ENCODE measurements at regions not wholly inside any gene's neighbourhood (a gene's known extent, or its start where the extent isn't known, plus 50 kb on each side); places are given as distances from the start of the nearest gene placed in this dataset.

GRCh38 chr15:69623392-69624154 is 171.0 kb downstream of the RPLP1 start:
- TF ChIP-seq GATA2 (IDR thresholded peaks at IDR 0.05; ENCODE audit: low read depth, low read length) (no peak), GATA3 (IDR thresholded peaks at IDR 0.05; ENCODE audit: low read depth, low read length) (no peak)

GRCh38 chr15:69624155-69624520 is 171.5 kb downstream of the RPLP1 start:
- TF ChIP-seq GATA2 (IDR thresholded peaks at IDR 0.05; ENCODE audit: low read depth, low read length) = no peak
- no peak for TF ChIP-seq GATA3 (IDR thresholded peaks at IDR 0.05; ENCODE audit: low read depth, low read length)

- no peak for TF ChIP-seq GATA2 (IDR thresholded peaks at IDR 0.05; ENCODE audit: low read depth, low read length)
- TF ChIP-seq GATA3 (IDR thresholded peaks at IDR 0.05; ENCODE audit: low read depth, low read length) = no peak
These were observed 172.2 kb downstream of the RPLP1 start for GRCh38 chr15:69624816-69625215.

- TF ChIP-seq GATA2 (IDR thresholded peaks at IDR 0.05; ENCODE audit: low read depth, low read length) = no peak
- no peak for TF ChIP-seq GATA3 (IDR thresholded peaks at IDR 0.05; ENCODE audit: low read depth, low read length)
These were observed 172.7 kb downstream of the RPLP1 start for GRCh38 chr15:69625328-69625727.

GRCh38 chr15:69626095-69627066 is 173.8 kb downstream of the RPLP1 start:
- TF ChIP-seq GATA2 (IDR thresholded peaks at IDR 0.05; ENCODE audit: low read depth, low read length) (peak; percentile 29; the same call in 1 of the 2 replicates), GATA3 (IDR thresholded peaks at IDR 0.05; ENCODE audit: low read depth, low read length) (no peak)

- no peak for TF ChIP-seq GATA2 (IDR thresholded peaks at IDR 0.05; ENCODE audit: low read depth, low read length)
- no peak for TF ChIP-seq GATA3 (IDR thresholded peaks at IDR 0.05; ENCODE audit: low read depth, low read length)
These were observed 175.0 kb downstream of the RPLP1 start for GRCh38 chr15:69627548-69628158.

- TF ChIP-seq GATA2 (IDR thresholded peaks at IDR 0.05; ENCODE audit: low read depth, low read length) = no peak
- TF ChIP-seq GATA3 (IDR thresholded peaks at IDR 0.05; ENCODE audit: low read depth, low read length) = no peak
These were observed 175.9 kb downstream of the RPLP1 start for GRCh38 chr15:69628256-69629093.

GRCh38 chr15:69629631-69630161 is 177.1 kb downstream of the RPLP1 start:
- TF ChIP-seq GATA2 (IDR thresholded peaks at IDR 0.05; ENCODE audit: low read depth, low read length) (no peak), GATA3 (IDR thresholded peaks at IDR 0.05; ENCODE audit: low read depth, low read length) (no peak)

- TF ChIP-seq GATA3 (IDR thresholded peaks at IDR 0.05; ENCODE audit: low read depth, low read length) = no peak
- TF ChIP-seq GATA2 (IDR thresholded peaks at IDR 0.05; ENCODE audit: low read depth, low read length) = no peak
These were observed 178.4 kb downstream of the RPLP1 start for GRCh38 chr15:69631005-69631404.

- TF ChIP-seq GATA3 (IDR thresholded peaks at IDR 0.05; ENCODE audit: low read depth, low read length) (no peak), GATA2 (IDR thresholded peaks at IDR 0.05; ENCODE audit: low read depth, low read length) (no peak)
These were observed 179.4 kb downstream of the RPLP1 start for GRCh38 chr15:69631978-69632377.

- no peak for TF ChIP-seq GATA2 (IDR thresholded peaks at IDR 0.05; ENCODE audit: low read depth, low read length)
- TF ChIP-seq GATA3 (IDR thresholded peaks at IDR 0.05; ENCODE audit: low read depth, low read length) = no peak
These were observed 182.2 kb downstream of the RPLP1 start for GRCh38 chr15:69634860-69635259.

GRCh38 chr15:69636169-69636915 is 183.7 kb downstream of the RPLP1 start:
- TF ChIP-seq GATA2 (IDR thresholded peaks at IDR 0.05; ENCODE audit: low read depth, low read length) (no peak), GATA3 (IDR thresholded peaks at IDR 0.05; ENCODE audit: low read depth, low read length) (no peak)
